ENCODE measurements at regions not wholly inside any gene's neighbourhood (a gene's known extent, or its start where the extent isn't known, plus 50 kb on each side); places are given as distances from the start of the nearest gene placed in this dataset.

GRCh38 chr4:147037069-147037468, 91.4 kb upstream of the TTC29 start:
- Histone ChIP-seq H3K4me3 (ENCODE audit: low read length in 2 of 2) (no peak overlapping the region), H3K9me3 (ENCODE audit: control insufficient read depth in 1 of 2, low read length in 2 of 2) (no peaks in the 10 kb centered on the region), H3K4me1 (ENCODE audit: insufficient read depth, low read length) (no peaks in the 10 kb centered on the region), H3K36me3 (ENCODE audit: insufficient read depth, low read length) (no peaks in the 10 kb centered on the region), H3K27me3 (ENCODE audit: insufficient read depth, low read length) (peaks cover 4% of the 10 kb centered on the region), H3K27ac (ENCODE audit: low read depth, low read length) (no peak overlapping the region)
- peaks cover 0 to 2% (median 0%) of the 10 kb centered on the region in 8 donors for H3K9me3 Mint-ChIP-seq
- no peak overlapping the region for H3K4me3 Mint-ChIP-seq
- DNase-seq, result no peak
- ChIA-PET POLR2A (ENCODE audit: partially characterized antibody) (no interaction called here), CTCF (ENCODE audit: partially characterized antibody) (no interaction called here)
- peaks cover 20 to 22% of the 10 kb centered on the region in 2 donors for H3K27me3 Mint-ChIP-seq
- no peak overlapping the region for H3K27ac Mint-ChIP-seq
- intact Hi-C loops (cut with micrococcal nuclease), result no loop called here
- no peaks in the 10 kb centered on the region for H3K4me1 Mint-ChIP-seq
- no peaks in the 10 kb centered on the region for H3K36me3 Mint-ChIP-seq

- no peak for DNase-seq
- Histone ChIP-seq H3K4me1 (ENCODE audit: insufficient read depth, low read length) (no peaks in the 10 kb centered on the region), H3K36me3 (ENCODE audit: insufficient read depth, low read length) (no peaks in the 10 kb centered on the region), H3K9me3 (ENCODE audit: control insufficient read depth in 1 of 2, low read length in 2 of 2) (no peaks in the 10 kb centered on the region), H3K4me3 (ENCODE audit: low read length in 2 of 2) (no peak overlapping the region), H3K27ac (ENCODE audit: low read depth, low read length) (no peak overlapping the region), H3K27me3 (ENCODE audit: insufficient read depth, low read length) (peaks cover 4% of the 10 kb centered on the region)
- Mint-ChIP-seq H3K27me3 (peaks cover 21 to 22% of the 10 kb centered on the region in 2 donors), H3K27ac (no peak overlapping the region), H3K4me1 (no peaks in the 10 kb centered on the region), H3K9me3 (peaks cover 0 to 2% (median 0%) of the 10 kb centered on the region in 8 donors), H3K4me3 (no peak overlapping the region), H3K36me3 (no peaks in the 10 kb centered on the region)
- ChIA-PET POLR2A (ENCODE audit: partially characterized antibody) (no interaction called here), CTCF (ENCODE audit: partially characterized antibody) (interaction anchor here (0.7 kb wide), 1 partner anchor 9 kb away, joined by 3 read pairs; no protein-coding TSS in a partner anchor)
- intact Hi-C loops (cut with micrococcal nuclease), result no loop called here
Observed at GRCh38 chr4:147039976-147040575, 94.4 kb upstream of the TTC29 start.

GRCh38 chr4:147040874-147041273, 95.2 kb upstream of the TTC29 start:
- H3K36me3 ChIP-seq (ENCODE audit: insufficient read depth, low read length), result no peaks in the 10 kb centered on the region
- ChIA-PET POLR2A (ENCODE audit: partially characterized antibody) (no interaction called here), CTCF (ENCODE audit: partially characterized antibody) (interaction anchor here (0.7 to 1.2 kb wide), 2 partner anchors 10 to 22 kb away, joined by 3 read pairs; no protein-coding TSS in a partner anchor)
- H3K27me3 ChIP-seq (ENCODE audit: insufficient read depth, low read length), result peaks cover 4% of the 10 kb centered on the region
- DNase-seq, result no peak
- intact Hi-C loops (cut with micrococcal nuclease), result no loop called here
- Mint-ChIP-seq H3K4me3 (no peak overlapping the region), H3K4me1 (no peaks in the 10 kb centered on the region), H3K36me3 (no peaks in the 10 kb centered on the region), H3K9me3 (peaks cover 0 to 2% (median 0%) of the 10 kb centered on the region in 8 donors), H3K27ac (no peak overlapping the region), H3K27me3 (peaks cover 20 to 22% of the 10 kb centered on the region in 2 donors)
- H3K27ac ChIP-seq (ENCODE audit: low read depth, low read length), result no peak overlapping the region
- no peaks in the 10 kb centered on the region for H3K9me3 ChIP-seq (ENCODE audit: control insufficient read depth in 1 of 2, low read length in 2 of 2)
- no peak overlapping the region for H3K4me3 ChIP-seq (ENCODE audit: low read length in 2 of 2)
- H3K4me1 ChIP-seq (ENCODE audit: insufficient read depth, low read length), result no peaks in the 10 kb centered on the region

GRCh38 chr4:147041376-147041775, 95.7 kb upstream of the TTC29 start:
- CTCF ChIA-PET (ENCODE audit: partially characterized antibody), result interaction anchor here (1.2 kb wide), 1 partner anchor 22 kb away, joined by 3 read pairs; no protein-coding TSS in a partner anchor

GRCh38 chr4:147042046-147042445, 96.4 kb upstream of the TTC29 start:
- Histone ChIP-seq H3K27me3 (ENCODE audit: insufficient read depth, low read length) (peaks cover 4% of the 10 kb centered on the region), H3K4me3 (ENCODE audit: low read length in 2 of 2) (no peak overlapping the region), H3K27ac (ENCODE audit: low read depth, low read length) (no peak overlapping the region), H3K9me3 (ENCODE audit: control insufficient read depth in 1 of 2, low read length in 2 of 2) (no peaks in the 10 kb centered on the region), H3K36me3 (ENCODE audit: insufficient read depth, low read length) (no peaks in the 10 kb centered on the region), H3K4me1 (ENCODE audit: insufficient read depth, low read length) (no peaks in the 10 kb centered on the region)
- no peak for DNase-seq
- Mint-ChIP-seq H3K9me3 (peaks cover 0 to 2% (median 0%) of the 10 kb centered on the region in 8 donors), H3K4me1 (no peaks in the 10 kb centered on the region), H3K27me3 (peaks cover 21 to 23% of the 10 kb centered on the region in 2 donors), H3K27ac (no peak overlapping the region), H3K36me3 (no peaks in the 10 kb centered on the region), H3K4me3 (no peak overlapping the region)
- CTCF ChIA-PET (ENCODE audit: partially characterized antibody), result interaction anchor here (1.2 kb wide), 1 partner anchor 23 kb away, joined by 3 read pairs; no protein-coding TSS in a partner anchor
- intact Hi-C loops (cut with micrococcal nuclease), result no loop called here
- POLR2A ChIA-PET (ENCODE audit: partially characterized antibody), result no interaction called here

More at GRCh38 chr4:147041376-147041775, 95.7 kb upstream of the TTC29 start:
- Mint-ChIP-seq H3K36me3 (no peaks in the 10 kb centered on the region), H3K9me3 (peaks cover 0 to 2% (median 0%) of the 10 kb centered on the region in 8 donors), H3K4me1 (no peaks in the 10 kb centered on the region), H3K27me3 (peaks cover 23 to 26% of the 10 kb centered on the region in 2 donors), H3K27ac (no peak overlapping the region), H3K4me3 (no peak overlapping the region)
- no peak for DNase-seq
- Histone ChIP-seq H3K9me3 (ENCODE audit: control insufficient read depth in 1 of 2, low read length in 2 of 2) (no peaks in the 10 kb centered on the region), H3K27me3 (ENCODE audit: insufficient read depth, low read length) (peaks cover 4% of the 10 kb centered on the region), H3K27ac (ENCODE audit: low read depth, low read length) (no peak overlapping the region), H3K36me3 (ENCODE audit: insufficient read depth, low read length) (no peaks in the 10 kb centered on the region), H3K4me1 (ENCODE audit: insufficient read depth, low read length) (no peaks in the 10 kb centered on the region), H3K4me3 (ENCODE audit: low read length in 2 of 2) (no peak overlapping the region)
- POLR2A ChIA-PET (ENCODE audit: partially characterized antibody), result no interaction called here
- intact Hi-C loops (cut with micrococcal nuclease), result no loop called here

GRCh38 chr4:147044241-147044640, 98.6 kb upstream of the TTC29 start:
- peaks cover 0 to 2% (median 0%) of the 10 kb centered on the region in 8 donors for H3K9me3 Mint-ChIP-seq
- ChIA-PET POLR2A (ENCODE audit: partially characterized antibody) (no interaction called here), CTCF (ENCODE audit: partially characterized antibody) (no interaction called here)
- Histone ChIP-seq H3K27me3 (ENCODE audit: insufficient read depth, low read length) (peaks cover 4% of the 10 kb centered on the region), H3K4me1 (ENCODE audit: insufficient read depth, low read length) (no peaks in the 10 kb centered on the region), H3K27ac (ENCODE audit: low read depth, low read length) (no peak overlapping the region), H3K4me3 (ENCODE audit: low read length in 2 of 2) (no peak overlapping the region), H3K36me3 (ENCODE audit: insufficient read depth, low read length) (no peaks in the 10 kb centered on the region), H3K9me3 (ENCODE audit: control insufficient read depth in 1 of 2, low read length in 2 of 2) (no peaks in the 10 kb centered on the region)
- H3K4me1 Mint-ChIP-seq, result no peaks in the 10 kb centered on the region
- H3K36me3 Mint-ChIP-seq, result no peaks in the 10 kb centered on the region
- no peak for DNase-seq
- intact Hi-C loops (cut with micrococcal nuclease), result no loop called here
- H3K27ac Mint-ChIP-seq, result no peak overlapping the region
- H3K4me3 Mint-ChIP-seq, result no peak overlapping the region
- peaks cover 16 to 19% of the 10 kb centered on the region in 2 donors for H3K27me3 Mint-ChIP-seq

GRCh38 chr4:147049946-147050345, 104.3 kb upstream of the TTC29 start:
- DNase-seq, result no peak
- H3K4me1 Mint-ChIP-seq, result peaks cover 0 to 1% (median 0%) of the 10 kb centered on the region in 4 donors
- no peaks in the 10 kb centered on the region for H3K36me3 ChIP-seq (ENCODE audit: insufficient read depth, low read length)
- CTCF ChIA-PET (ENCODE audit: partially characterized antibody), result no interaction called here
- peaks cover 21 to 26% of the 10 kb centered on the region in 2 donors for H3K27me3 Mint-ChIP-seq
- H3K36me3 Mint-ChIP-seq, result peaks cover 0 to 3% of the 10 kb centered on the region in 2 donors
- H3K9me3 ChIP-seq (ENCODE audit: control insufficient read depth in 1 of 2, low read length in 2 of 2), result no peaks in the 10 kb centered on the region
- intact Hi-C loops (cut with micrococcal nuclease), result no loop called here
- H3K4me3 ChIP-seq (ENCODE audit: low read length in 2 of 2), result no peak overlapping the region
- peaks cover 4% of the 10 kb centered on the region for H3K27me3 ChIP-seq (ENCODE audit: insufficient read depth, low read length)
- peaks cover 0 to 3% (median 0%) of the 10 kb centered on the region in 8 donors for H3K9me3 Mint-ChIP-seq
- H3K4me1 ChIP-seq (ENCODE audit: insufficient read depth, low read length), result no peaks in the 10 kb centered on the region
- no peak overlapping the region for H3K4me3 Mint-ChIP-seq
- POLR2A ChIA-PET (ENCODE audit: partially characterized antibody), result no interaction called here
- H3K27ac ChIP-seq (ENCODE audit: low read depth, low read length), result no peak overlapping the region
- H3K27ac Mint-ChIP-seq, result no peak overlapping the region
